Gastrocnemius medialis (tissue), 4 donors: ENCODE measurements at regions not wholly inside any gene's neighbourhood (a gene's known extent, or its start where the extent isn't known, plus 50 kb on each side); places are given as distances from the start of the nearest gene placed in this dataset.

Experiments used
- ATAC-seq, 2 donors: fragments of 150-250 bp; one replicate each; pipeline ENCODE4 v1.9.1; 2016
- DNase-seq, 2 donors: peaks; one replicate each; pipeline ENCODE4 v3.0.0-alpha.2; 2019
- H3K27ac ChIP-seq, 4 donors: fragments of 200-600 bp; sonication (generic); 1 replicate in 1 of 4; 2 replicates in 3 of 4; pipeline ENCODE4 v1.5.1; 2016 to 2018; ENCODE audit warnings: mild to moderate bottlenecking in 2 of 4, moderate library complexity in 1 of 4
- H3K27me3 ChIP-seq, 3 donors: fragments of 200-600 bp; sonication (generic) in 2 of 3; 1 replicate in 1 of 3; 2 replicates in 2 of 3; pipeline versions ENCODE4 v1.5.1 to v1.6.0; 2016 to 2019; ENCODE audit warnings: mild to moderate bottlenecking in 1 of 3, moderate library complexity in 1 of 3
- H3K36me3 ChIP-seq, 2 donors: fragments of 200-600 bp; sonication (generic) in 1 of 2; one replicate each; pipeline ENCODE4 v1.5.1; 2017 to 2018
- H3K4me1 ChIP-seq, 2 donors: fragments of 200-600 bp; sonication (generic) in 1 of 2; one replicate each; pipeline ENCODE4 v1.5.1; 2016 to 2017; ENCODE audit warnings: mild to moderate bottlenecking in 2 of 2
- H3K4me3 ChIP-seq, 4 donors: fragments of 200-600 bp; sonication (generic) in 3 of 4; 1 replicate in 1 of 4; 2 replicates in 3 of 4; pipeline ENCODE4 v1.5.1; 2016 to 2019; ENCODE audit warnings: mild to moderate bottlenecking in 2 of 4
- H3K9me3 ChIP-seq, 3 donors: fragments of 200-600 bp; sonication (generic) in 2 of 3; 1 replicate in 1 of 3; 2 replicates in 2 of 3; pipeline ENCODE4 v1.5.1; 2016 to 2019
- CTCF ChIP-seq, 5 experiments: fragments of 450-650 bp in 3 of 5; fragments of 200-600 bp in 2 of 5; sonication (generic) in 2 of 5; IDR thresholded peaks in 4 of 5; conservative IDR thresholded peaks in 1 of 5; 1 replicate in 4 of 5; 2 replicates in 1 of 5; pipeline ENCODE4 v1.5.1; 2016 to 2019; ENCODE audit warnings: antibody characterized with exemption in 5 of 5, mild to moderate bottlenecking in 3 of 5, moderate library complexity in 3 of 5
- POLR2A ChIP-seq, 2 donors: fragments of 450-650 bp; IDR thresholded peaks; one replicate each; pipeline ENCODE4 v1.6.1; 2017; ENCODE audit warnings: antibody characterized with exemption in 2 of 2, mild to moderate bottlenecking in 2 of 2, moderate library complexity in 2 of 2
- in situ Hi-C, 4 donors: fragments of 200-750 bp; cut with MboI; loops; one replicate each; pipeline versions ENCODE4 v1.15.0 to v1.8.0; 2017; ENCODE audit warnings: low sequenced_read_pairs in 4 of 4
- intact Hi-C: fragments of 100-400 bp; cut with DNase I; formaldehyde crosslinking; loops from one replicate; pipeline ENCODE4 v1.15.1; 2023; ENCODE audit warnings: low total_unique reads

GRCh38 chr10:128487517-128487916 lies 361.3 kb upstream of the MKI67 start:
- Histone ChIP-seq H3K36me3 (no peaks in the 10 kb centered on the region), H3K27me3 (no peaks in the 10 kb centered on the region), H3K9me3 (no peaks in the 10 kb centered on the region), H3K4me3 (no peak overlapping the region), H3K4me1 (no peaks in the 10 kb centered on the region), H3K27ac (no peak overlapping the region)
- in situ Hi-C loops, result no loop called here
- intact Hi-C loops, result no loop called here
- ATAC-seq (no peak), DNase-seq (no peak)
- TF ChIP-seq CTCF (IDR thresholded peaks at IDR 0.05 in 4 of 5, conservative IDR thresholded peaks at IDR 0.05 in 1 of 5) (no peak), POLR2A (IDR thresholded peaks at IDR 0.05) (no peak)

- in situ Hi-C loops, result no loop called here
- no peak overlapping the region for H3K4me3 ChIP-seq
- no peak for ATAC-seq
Observed at GRCh38 chr10:128489324-128490247, 363.4 kb upstream of the MKI67 start.

GRCh38 chr10:128491686-128492085 lies 365.5 kb upstream of the MKI67 start:
- ATAC-seq, result no peak
- TF ChIP-seq POLR2A (IDR thresholded peaks at IDR 0.05) (no peak), CTCF (IDR thresholded peaks at IDR 0.05 in 4 of 5, conservative IDR thresholded peaks at IDR 0.05 in 1 of 5) (no peak)

More at GRCh38 chr10:128489324-128490247, 363.4 kb upstream of the MKI67 start:
- no peak for TF ChIP-seq POLR2A (IDR thresholded peaks at IDR 0.05)
- TF ChIP-seq CTCF (IDR thresholded peaks at IDR 0.05 in 4 of 5, conservative IDR thresholded peaks at IDR 0.05 in 1 of 5), result no peak
- DNase-seq, result no peak
- Histone ChIP-seq H3K27ac (no peak overlapping the region), H3K36me3 (no peaks in the 10 kb centered on the region), H3K4me1 (no peaks in the 10 kb centered on the region), H3K27me3 (no peaks in the 10 kb centered on the region), H3K9me3 (no peaks in the 10 kb centered on the region)
- intact Hi-C loops, result no loop called here

GRCh38 chr10:128493811-128494210 lies 367.6 kb upstream of the MKI67 start:
- intact Hi-C loops, result no loop called here
- DNase-seq, result no peak

More at GRCh38 chr10:128491686-128492085, 365.5 kb upstream of the MKI67 start:
- H3K27me3 ChIP-seq, result no peaks in the 10 kb centered on the region
- no peaks in the 10 kb centered on the region for H3K36me3 ChIP-seq
- H3K27ac ChIP-seq, result no peak overlapping the region
- DNase-seq, result no peak
- no peaks in the 10 kb centered on the region for H3K4me1 ChIP-seq
- H3K9me3 ChIP-seq, result no peaks in the 10 kb centered on the region
- H3K4me3 ChIP-seq, result no peak overlapping the region
- in situ Hi-C loops (no loop called here), intact Hi-C loops (no loop called here)

More at GRCh38 chr10:128493811-128494210, 367.6 kb upstream of the MKI67 start:
- Histone ChIP-seq H3K4me3 (no peak overlapping the region), H3K36me3 (no peaks in the 10 kb centered on the region), H3K4me1 (no peaks in the 10 kb centered on the region), H3K27ac (no peak overlapping the region), H3K9me3 (no peaks in the 10 kb centered on the region), H3K27me3 (no peaks in the 10 kb centered on the region)
- in situ Hi-C loops, result no loop called here
- no peak for ATAC-seq
- no peak for TF ChIP-seq POLR2A (IDR thresholded peaks at IDR 0.05)
- no peak for TF ChIP-seq CTCF (IDR thresholded peaks at IDR 0.05 in 4 of 5, conservative IDR thresholded peaks at IDR 0.05 in 1 of 5)
